Loucy (cell line): ENCODE measurements at regions not wholly inside any gene's neighbourhood (a gene's known extent, or its start where the extent isn't known, plus 50 kb on each side); places are given as distances from the start of the nearest gene placed in this dataset.

Experiments used
- H2AFZ ChIP-seq: fragments of 200-600 bp; sonication (generic); 2 replicates; pipeline ENCODE4 v1.6.0; 2016; ENCODE audit warnings: antibody characterized with exemption, mild to moderate bottlenecking, low read length, moderate library complexity
- H3F3A ChIP-seq: fragments of 200-600 bp; 2 replicates; pipeline ENCODE4 v1.6.0; 2016; ENCODE audit warnings: antibody characterized with exemption, low read depth, mild to moderate bottlenecking
- H3K27me3 ChIP-seq: fragments of 200-600 bp; sonication (generic); 2 replicates; pipeline ENCODE4 v1.6.1; 2014; ENCODE audit warnings: low read length, mild to moderate bottlenecking; ENCODE audit not compliant: insufficient read depth, poor library complexity, severe bottlenecking
- H3K36me3 ChIP-seq: fragments of 200-600 bp; sonication (generic); 2 replicates; pipeline ENCODE4 v1.6.1; 2016; ENCODE audit warnings: low read length; ENCODE audit not compliant: insufficient read depth
- H3K4me1 ChIP-seq: fragments of 200-600 bp; sonication (generic); 2 replicates; pipeline ENCODE4 v1.5.1; 2014; ENCODE audit warnings: low read length, mild to moderate bottlenecking; ENCODE audit not compliant: insufficient read depth, poor library complexity, severe bottlenecking
- H3K4me2 ChIP-seq: fragments of 200-600 bp; sonication (generic); 2 replicates; pipeline ENCODE4 v1.6.0; 2014; ENCODE audit warnings: antibody characterized with exemption, low read length, low read depth, mild to moderate bottlenecking; ENCODE audit not compliant: poor library complexity, severe bottlenecking
- H3K4me3 ChIP-seq: fragments of 200-600 bp; sonication (generic); 2 replicates; pipeline ENCODE4 v1.5.1; 2014; ENCODE audit warnings: low read length, mild to moderate bottlenecking, mixed read lengths; ENCODE audit not compliant: poor library complexity, severe bottlenecking
- H3K79me2 ChIP-seq: fragments of 200-600 bp; sonication (generic); 2 replicates; pipeline ENCODE4 v1.6.1; 2014; ENCODE audit warnings: low read length; ENCODE audit not compliant: insufficient read depth
- H3K9ac ChIP-seq: fragments of 200-600 bp; sonication (generic); 2 replicates; pipeline ENCODE4 v1.6.0; 2014; ENCODE audit warnings: mild to moderate bottlenecking, low read depth, low read length, moderate library complexity; ENCODE audit not compliant: poor library complexity, severe bottlenecking
- H3K9me2 ChIP-seq: fragments of 200-600 bp; sonication (generic); replicated peaks from 2 replicates; pipeline ENCODE4 v1.6.1; 2016; ENCODE audit warnings: low read depth, low read length, mixed read lengths
- H3K9me3 ChIP-seq: fragments of 200-600 bp; sonication (generic); 2 replicates; pipeline ENCODE4 v1.6.1; 2014; ENCODE audit warnings: mild to moderate bottlenecking, antibody characterized with exemption, low read length, low read depth; ENCODE audit not compliant: insufficient read depth
- H4K20me1 ChIP-seq: fragments of 200-600 bp; sonication (generic); 2 replicates; pipeline ENCODE4 v1.6.0; 2014; ENCODE audit warnings: antibody characterized with exemption, low read length, mild to moderate bottlenecking; ENCODE audit not compliant: insufficient read depth, poor library complexity, severe bottlenecking
- CTCF ChIP-seq: fragments of 200-600 bp; sonication (generic); conservative IDR thresholded peaks from 2 replicates; pipeline ENCODE4 v1.5.1; 2014; ENCODE audit warnings: mild to moderate bottlenecking, antibody characterized with exemption, low read length
- EZH2phosphoT487 ChIP-seq: fragments of 200-600 bp; IDR thresholded peaks from 2 replicates; pipeline ENCODE4 v1.6.1; 2018; ENCODE audit warnings: antibody characterized with exemption, mild to moderate bottlenecking, moderate library complexity, borderline replicate concordance

GRCh38 chr1:78274814-78275213 lies 216.0 kb upstream of the PTGFR start:
- Histone ChIP-seq H4K20me1 (no peaks in the 10 kb centered on the region), H3K9ac (no peak overlapping the region), H3K27me3 (no peaks in the 10 kb centered on the region), H3K9me3 (no peaks in the 10 kb centered on the region), H3K36me3 (no peaks in the 10 kb centered on the region), H3K79me2 (no peaks in the 10 kb centered on the region), H3K4me2 (no peak overlapping the region), H3K4me3 (no peak overlapping the region), H3K4me1 (no peaks in the 10 kb centered on the region), H3F3A (no peaks in the 10 kb centered on the region), H3K9me2 (no peaks in the 10 kb centered on the region), H2AFZ (no peak overlapping the region)
- TF ChIP-seq EZH2phosphoT487: no peak
- TF ChIP-seq CTCF: no peak

- Histone ChIP-seq H3K4me1 (no peaks in the 10 kb centered on the region), H4K20me1 (no peaks in the 10 kb centered on the region), H2AFZ (no peak overlapping the region), H3K4me3 (no peak overlapping the region), H3K4me2 (no peak overlapping the region), H3F3A (no peaks in the 10 kb centered on the region), H3K9me2 (no peaks in the 10 kb centered on the region), H3K36me3 (no peaks in the 10 kb centered on the region), H3K9ac (no peak overlapping the region), H3K9me3 (no peaks in the 10 kb centered on the region), H3K79me2 (no peaks in the 10 kb centered on the region), H3K27me3 (no peaks in the 10 kb centered on the region)
- TF ChIP-seq EZH2phosphoT487 (no peak), CTCF (no peak)
Observed at GRCh38 chr1:78275456-78275855, 215.3 kb upstream of the PTGFR start.

- Histone ChIP-seq H3K9me2 (no peaks in the 10 kb centered on the region), H3K4me1 (no peaks in the 10 kb centered on the region), H3K9ac (no peak overlapping the region), H3K9me3 (no peaks in the 10 kb centered on the region), H3K79me2 (no peaks in the 10 kb centered on the region), H3K4me2 (no peak overlapping the region), H3F3A (no peaks in the 10 kb centered on the region), H3K4me3 (no peak overlapping the region), H4K20me1 (no peaks in the 10 kb centered on the region), H3K36me3 (no peaks in the 10 kb centered on the region), H2AFZ (no peak overlapping the region), H3K27me3 (no peaks in the 10 kb centered on the region)
- TF ChIP-seq EZH2phosphoT487 (no peak), CTCF (no peak)
Observed at GRCh38 chr1:78275906-78276685, 214.7 kb upstream of the PTGFR start.
